Caco-2 (cell line): ENCODE measurements at regions not wholly inside any gene's neighbourhood (a gene's known extent, or its start where the extent isn't known, plus 50 kb on each side); places are given as distances from the start of the nearest gene placed in this dataset.

Experiments
- BruUV-seq: library from RNA; stranded (reverse); fragments of 400-500 nt; replicated peaks from 2 replicates; lab custom pipeline; 2021; lab: Mats Ljungman, UMichigan
- CTCF ChIA-PET: fragments of 300-600 bp; sonication (Branson Sonifier 250); formaldehyde crosslinking; loops from one replicate; lab custom pipeline; 2022; ENCODE audit warnings: antibody characterized with exemption; lab: Charles Lee
- POLR2A ChIA-PET: fragments of 300-600 bp; sonication (Branson Sonifier 250); formaldehyde crosslinking; loops from one replicate; lab custom pipeline; 2022; ENCODE audit warnings: antibody characterized with exemption; lab: Charles Lee
- DNase-seq, 2 experiments: peaks; one replicate each; pipeline versions ENCODE4 v3.0.0 to v3.0.0-alpha.2; 2020 to 2022
- H3K27me3 ChIP-seq: replicated peaks from 2 replicates; pipeline ENCODE4 v1.6.0; 2011; ENCODE audit warnings: low read length; ENCODE audit not compliant: control insufficient read depth, insufficient read depth
- H3K36me3 ChIP-seq: 2 replicates; pipeline ENCODE4 v1.5.1; 2011; ENCODE audit warnings: low read length; ENCODE audit not compliant: control insufficient read depth, insufficient read depth
- H3K4me1 ChIP-seq: fragments of 250-450 bp; sonication (Bioruptor Pico); 2 replicates; pipeline ENCODE4 v1.5.1; 2020; ENCODE audit warnings: mild to moderate bottlenecking
- H3K4me3 ChIP-seq: 2 replicates; pipeline ENCODE4 v1.5.1; 2011; ENCODE audit warnings: low read depth, mild to moderate bottlenecking, control low read depth, low read length
- H3K9me3 ChIP-seq: fragments of 250-450 bp; sonication (Bioruptor Pico); 2 replicates; pipeline ENCODE4 v1.5.1; 2020; ENCODE audit warnings: mild to moderate bottlenecking, moderate library complexity
- H3K27ac Mint-ChIP-seq: one replicate; pipeline ENCODE4 v1.8.0; 2022; ENCODE audit warnings: mixed read lengths; ENCODE audit not compliant: unreplicated experiment
- H3K27me3 Mint-ChIP-seq: one replicate; pipeline ENCODE4 v1.8.0; 2022; ENCODE audit warnings: mixed read lengths; ENCODE audit not compliant: insufficient read depth, unreplicated experiment
- H3K36me3 Mint-ChIP-seq: one replicate; pipeline ENCODE4 v1.8.0; 2022; ENCODE audit warnings: mild to moderate bottlenecking, mixed read lengths; ENCODE audit not compliant: insufficient read depth, unreplicated experiment
- H3K4me1 Mint-ChIP-seq: one replicate; pipeline ENCODE4 v1.8.0; 2022; ENCODE audit warnings: low read depth, mixed read lengths; ENCODE audit not compliant: unreplicated experiment
- H3K4me3 Mint-ChIP-seq: one replicate; pipeline ENCODE4 v1.8.0; 2022; ENCODE audit warnings: mild to moderate bottlenecking, moderate library complexity, mixed read lengths; ENCODE audit not compliant: unreplicated experiment
- H3K9me3 Mint-ChIP-seq: one replicate; pipeline ENCODE4 v1.8.0; 2022; ENCODE audit warnings: mixed read lengths; ENCODE audit not compliant: unreplicated experiment
- intact Hi-C: fragments of 100-400 bp; cut with micrococcal nuclease; formaldehyde crosslinking; loops from one replicate; pipeline ENCODE4 v1.10.0; 2022; ENCODE audit not compliant: unreplicated experiment
- TF ChIP-seq, protein P1 (sequence below), 2 experiments: fragments of 200-600 bp in 1 of 2; IDR thresholded peaks; 1 replicate in 1 of 2; 2 replicates in 1 of 2; pipeline versions ENCODE4 v1.5.1 to v1.8.0; 2011 to 2022; ENCODE audit warnings: antibody characterized with exemption in 1 of 2, control low read depth in 1 of 2, inconsistent platforms in 1 of 2, low read depth in 1 of 2, low read length in 1 of 2, mild to moderate bottlenecking in 1 of 2, moderate library complexity in 1 of 2; ENCODE audit not compliant: insufficient read depth in 1 of 2, severe bottlenecking in 1 of 2, unreplicated experiment in 1 of 2

DNA sequence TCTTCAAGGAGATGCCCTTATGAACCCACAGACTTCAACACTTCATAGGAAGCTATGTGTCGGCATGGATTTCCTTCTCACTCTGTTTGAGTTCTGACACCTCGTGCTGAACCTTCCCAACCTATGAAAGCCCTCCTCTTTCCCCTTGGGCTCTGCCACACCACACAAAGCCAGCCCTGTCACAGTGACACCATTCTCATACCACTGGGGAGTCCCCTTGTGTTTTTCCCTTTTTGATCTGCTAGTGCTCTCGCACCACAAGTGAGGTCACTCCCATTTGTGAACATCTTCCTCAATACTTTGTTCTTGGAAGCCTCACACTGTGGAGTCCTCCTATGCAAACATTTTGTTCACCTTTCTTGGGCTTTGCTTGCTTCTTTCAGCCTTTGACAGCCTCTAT lies 264.6 kb upstream of the ALG10 start:
- H3K4me1 Mint-ChIP-seq = no peaks in the 10 kb centered on the region
- H3K27me3 Mint-ChIP-seq = peaks cover 5% of the 10 kb centered on the region
- Histone ChIP-seq H3K4me3 (no peak overlapping the region), H3K9me3 (no peaks in the 10 kb centered on the region), H3K27me3 (no peaks in the 10 kb centered on the region), H3K36me3 (no peaks in the 10 kb centered on the region), H3K4me1 (no peaks in the 10 kb centered on the region)
- H3K27ac Mint-ChIP-seq = no peak overlapping the region
- no peaks in the 10 kb centered on the region for H3K9me3 Mint-ChIP-seq
- intact Hi-C loops = no loop called here
- TF ChIP-seq, protein P1, sequence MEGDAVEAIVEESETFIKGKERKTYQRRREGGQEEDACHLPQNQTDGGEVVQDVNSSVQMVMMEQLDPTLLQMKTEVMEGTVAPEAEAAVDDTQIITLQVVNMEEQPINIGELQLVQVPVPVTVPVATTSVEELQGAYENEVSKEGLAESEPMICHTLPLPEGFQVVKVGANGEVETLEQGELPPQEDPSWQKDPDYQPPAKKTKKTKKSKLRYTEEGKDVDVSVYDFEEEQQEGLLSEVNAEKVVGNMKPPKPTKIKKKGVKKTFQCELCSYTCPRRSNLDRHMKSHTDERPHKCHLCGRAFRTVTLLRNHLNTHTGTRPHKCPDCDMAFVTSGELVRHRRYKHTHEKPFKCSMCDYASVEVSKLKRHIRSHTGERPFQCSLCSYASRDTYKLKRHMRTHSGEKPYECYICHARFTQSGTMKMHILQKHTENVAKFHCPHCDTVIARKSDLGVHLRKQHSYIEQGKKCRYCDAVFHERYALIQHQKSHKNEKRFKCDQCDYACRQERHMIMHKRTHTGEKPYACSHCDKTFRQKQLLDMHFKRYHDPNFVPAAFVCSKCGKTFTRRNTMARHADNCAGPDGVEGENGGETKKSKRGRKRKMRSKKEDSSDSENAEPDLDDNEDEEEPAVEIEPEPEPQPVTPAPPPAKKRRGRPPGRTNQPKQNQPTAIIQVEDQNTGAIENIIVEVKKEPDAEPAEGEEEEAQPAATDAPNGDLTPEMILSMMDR (IDR thresholded peaks at IDR 0.05; ENCODE audit: insufficient read depth in 1 of 2, low read depth in 1 of 2, low read length in 1 of 2, severe bottlenecking in 1 of 2, unreplicated experiment in 1 of 2) = no peak
- ChIA-PET POLR2A (no interaction called here), CTCF (no interaction called here)
- no peaks in the 10 kb centered on the region for H3K36me3 Mint-ChIP-seq
- H3K4me3 Mint-ChIP-seq = no peak overlapping the region
- no TSS peak for BruUV-seq
- no peak for DNase-seq

DNA sequence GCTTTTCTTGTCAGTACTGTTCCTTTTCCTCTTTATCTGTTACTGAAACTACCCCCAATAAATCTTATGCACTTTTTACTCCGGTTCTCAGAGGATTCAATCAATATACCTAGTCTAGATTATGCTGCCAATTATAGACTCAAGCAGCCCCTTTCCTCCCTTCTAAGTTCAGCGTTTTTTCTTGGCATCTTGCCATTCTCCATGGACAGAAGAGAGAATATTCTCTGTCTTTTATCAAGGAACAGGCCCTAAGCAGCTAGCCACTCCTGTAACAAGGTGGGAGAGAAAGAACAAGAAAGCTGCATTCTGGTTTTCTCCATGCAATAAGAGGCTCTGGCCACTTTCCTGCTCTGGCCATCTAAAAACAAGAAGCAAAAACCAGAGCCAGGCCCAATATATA lies 263.0 kb upstream of the ALG10 start:
- Mint-ChIP-seq H3K4me3 (no peak overlapping the region), H3K4me1 (no peaks in the 10 kb centered on the region), H3K27me3 (peaks cover 9% of the 10 kb centered on the region), H3K36me3 (no peaks in the 10 kb centered on the region), H3K9me3 (no peaks in the 10 kb centered on the region), H3K27ac (no peak overlapping the region)
- CTCF ChIA-PET = no interaction called here
- Histone ChIP-seq H3K9me3 (no peaks in the 10 kb centered on the region), H3K36me3 (no peaks in the 10 kb centered on the region), H3K27me3 (no peaks in the 10 kb centered on the region), H3K4me1 (no peaks in the 10 kb centered on the region), H3K4me3 (no peak overlapping the region)
- POLR2A ChIA-PET = no interaction called here
- intact Hi-C loops = no loop called here
- DNase-seq = no peak
- TF ChIP-seq, protein P1 (IDR thresholded peaks at IDR 0.05; ENCODE audit: insufficient read depth in 1 of 2, low read depth in 1 of 2, low read length in 1 of 2, severe bottlenecking in 1 of 2, unreplicated experiment in 1 of 2) = no peak
- no TSS peak for BruUV-seq

DNA sequence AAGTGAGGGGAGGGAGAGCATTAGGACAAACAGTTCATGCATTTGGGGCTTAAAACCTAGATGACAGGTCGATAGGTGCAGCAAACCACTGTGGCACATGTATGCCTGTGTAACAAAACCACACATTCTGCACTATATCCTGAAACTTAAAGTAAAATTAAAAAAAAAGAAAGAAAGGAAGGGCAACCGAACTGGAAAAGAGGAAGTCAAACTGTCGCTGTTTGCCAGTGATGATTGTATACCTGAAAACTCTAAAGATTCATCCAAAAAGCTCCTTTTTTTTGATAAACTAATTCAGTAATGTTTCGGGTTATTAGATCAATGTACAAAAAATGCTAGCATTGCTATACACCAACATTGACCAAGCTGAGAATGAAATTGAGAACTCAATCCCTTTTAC lies 259.0 kb upstream of the ALG10 start:
- no peaks in the 10 kb centered on the region for H3K36me3 ChIP-seq
- no peaks in the 10 kb centered on the region; the same call in 1 of the 2 replicates for H3K9me3 ChIP-seq
- TF ChIP-seq, protein P1 (IDR thresholded peaks at IDR 0.05; ENCODE audit: insufficient read depth in 1 of 2, low read depth in 1 of 2, low read length in 1 of 2, severe bottlenecking in 1 of 2, unreplicated experiment in 1 of 2) = no peak
- intact Hi-C loops = no loop called here
- no peaks in the 10 kb centered on the region for H3K27me3 ChIP-seq
- H3K4me1 ChIP-seq = no peaks in the 10 kb centered on the region
- Mint-ChIP-seq H3K4me1 (no peaks in the 10 kb centered on the region), H3K9me3 (no peaks in the 10 kb centered on the region), H3K27me3 (peaks cover 9% of the 10 kb centered on the region), H3K4me3 (no peak overlapping the region), H3K27ac (no peak overlapping the region), H3K36me3 (no peaks in the 10 kb centered on the region)
- no TSS peak for BruUV-seq
- no peak overlapping the region for H3K4me3 ChIP-seq
- ChIA-PET CTCF (no interaction called here), POLR2A (no interaction called here)
- no peak for DNase-seq
